MG63 (cell line): ENCODE measurements at regions not wholly inside any gene's neighbourhood (a gene's known extent, or its start where the extent isn't known, plus 50 kb on each side); places are given as distances from the start of the nearest gene placed in this dataset.

Source experiments
- DNase-seq: peaks from one replicate; pipeline ENCODE4 v3.0.0-alpha.2; 2020
- H3K27me3 ChIP-seq: fragments of 250-450 bp; sonication (Bioruptor Pico); 2 replicates; pipeline ENCODE4 v1.5.1; 2020; ENCODE audit warnings: mild to moderate bottlenecking, moderate library complexity
- H3K36me3 ChIP-seq: fragments of 250-450 bp; sonication (Bioruptor Pico); 2 replicates; pipeline ENCODE4 v1.5.1; 2020; ENCODE audit warnings: mild to moderate bottlenecking, moderate library complexity
- H3K4me3 ChIP-seq: fragments of 250-450 bp; sonication (Bioruptor Pico); 2 replicates; pipeline ENCODE4 v1.5.1; 2020; ENCODE audit warnings: mild to moderate bottlenecking, moderate library complexity
- H3K9me3 ChIP-seq: fragments of 250-450 bp; sonication (Bioruptor Pico); 2 replicates; pipeline ENCODE4 v1.5.1; 2020; ENCODE audit warnings: mild to moderate bottlenecking, moderate library complexity

DNA sequence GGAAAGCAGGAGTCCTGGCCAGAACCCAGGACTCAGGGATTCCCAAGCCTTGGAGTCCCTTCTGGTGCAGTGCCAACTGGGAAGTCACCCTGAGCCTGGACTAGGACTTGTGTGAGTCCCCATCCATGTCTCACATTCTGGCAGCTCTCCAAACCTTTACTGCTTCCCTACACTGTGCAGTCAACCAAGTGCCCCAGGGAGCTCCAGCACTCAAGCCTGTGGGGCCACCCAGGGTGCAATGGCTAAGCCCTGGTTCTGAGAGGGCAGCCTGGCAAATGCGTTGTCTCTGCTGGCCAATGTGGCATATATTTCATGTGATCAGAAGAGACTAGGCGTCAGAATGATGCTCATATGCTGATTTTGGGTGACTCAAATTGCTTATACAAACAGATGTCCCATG lies 223.4 kb downstream of the SP3 start:
- no peaks in the 10 kb centered on the region; the same call in 1 of the 2 replicates for H3K27me3 ChIP-seq
- DNase-seq = peak; percentile 5
- H3K36me3 ChIP-seq = no peaks in the 10 kb centered on the region
- H3K4me3 ChIP-seq = no peak overlapping the region
- no peaks in the 10 kb centered on the region for H3K9me3 ChIP-seq

DNA sequence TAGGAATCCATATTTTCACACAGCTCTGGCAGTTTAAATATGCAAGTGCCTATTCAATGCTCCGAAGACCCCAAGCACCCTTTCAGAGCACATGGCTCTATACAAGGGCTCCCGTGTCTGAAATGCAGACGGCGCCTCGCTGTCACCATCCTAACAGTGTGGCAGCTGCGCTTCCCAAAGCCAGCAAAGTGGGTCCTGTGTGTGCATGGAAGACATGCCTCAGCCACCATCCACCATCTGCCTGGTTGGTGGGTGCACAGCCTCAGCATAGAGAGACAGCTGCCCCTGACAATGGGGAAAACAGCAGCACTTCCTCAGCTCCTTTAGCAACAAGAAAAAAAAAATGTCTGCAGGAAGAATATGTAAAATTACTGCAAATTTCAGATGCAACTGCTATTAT lies 218.1 kb downstream of the SP3 start:
- H3K9me3 ChIP-seq = no peaks in the 10 kb centered on the region
- no peaks in the 10 kb centered on the region; the same call in 1 of the 2 replicates for H3K27me3 ChIP-seq
- no peak overlapping the region for H3K4me3 ChIP-seq
- DNase-seq = no peak
- no peaks in the 10 kb centered on the region for H3K36me3 ChIP-seq

DNA sequence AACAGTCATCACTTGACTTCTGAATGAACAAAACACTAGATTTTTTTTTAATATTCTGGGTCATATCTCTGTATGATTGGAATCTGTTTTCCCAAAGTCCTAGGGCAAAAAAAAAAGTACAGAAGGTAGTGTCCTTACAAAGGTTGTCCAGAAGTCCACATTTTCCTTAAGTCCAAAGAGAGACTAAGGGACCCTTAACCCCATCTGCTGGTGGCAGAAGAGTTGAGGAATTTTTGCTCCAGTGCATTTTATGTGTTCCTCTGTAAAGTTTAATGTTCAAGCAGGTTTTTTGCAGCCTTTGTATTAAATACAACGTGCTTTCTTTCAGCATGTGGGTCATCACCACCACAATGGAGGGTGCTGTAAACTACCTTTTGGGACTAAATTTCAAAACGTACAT lies 215.9 kb downstream of the SP3 start:
- Histone ChIP-seq H3K36me3 (no peaks in the 10 kb centered on the region), H3K9me3 (no peaks in the 10 kb centered on the region), H3K27me3 (no peaks in the 10 kb centered on the region), H3K4me3 (no peak overlapping the region)
- no peak for DNase-seq

DNA sequence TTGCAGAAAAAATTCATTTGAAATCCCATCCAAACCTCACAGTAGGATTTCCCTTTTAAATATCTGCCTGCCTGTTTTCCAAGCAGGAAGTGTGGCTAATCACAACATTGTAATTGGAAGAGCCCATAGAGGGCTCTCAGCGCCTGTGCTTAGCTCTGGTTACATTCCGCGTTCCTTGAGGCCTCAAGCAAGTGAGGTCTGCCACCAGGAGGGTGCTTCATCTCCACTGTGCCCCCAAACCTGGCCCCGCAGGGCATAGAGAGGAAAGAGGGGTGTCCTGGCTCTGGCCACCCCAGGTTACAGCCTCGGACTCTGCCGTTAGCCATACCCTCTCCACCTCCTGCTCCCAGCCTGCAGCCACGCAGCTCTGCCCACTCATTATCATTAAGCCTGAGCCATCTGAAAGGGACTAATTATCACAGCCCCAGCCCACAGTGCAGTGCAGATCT lies 214.8 kb downstream of the SP3 start:
- Histone ChIP-seq H3K36me3 (no peaks in the 10 kb centered on the region), H3K27me3 (no peaks in the 10 kb centered on the region), H3K9me3 (no peaks in the 10 kb centered on the region), H3K4me3 (no peak overlapping the region)
- no peak for DNase-seq

DNA sequence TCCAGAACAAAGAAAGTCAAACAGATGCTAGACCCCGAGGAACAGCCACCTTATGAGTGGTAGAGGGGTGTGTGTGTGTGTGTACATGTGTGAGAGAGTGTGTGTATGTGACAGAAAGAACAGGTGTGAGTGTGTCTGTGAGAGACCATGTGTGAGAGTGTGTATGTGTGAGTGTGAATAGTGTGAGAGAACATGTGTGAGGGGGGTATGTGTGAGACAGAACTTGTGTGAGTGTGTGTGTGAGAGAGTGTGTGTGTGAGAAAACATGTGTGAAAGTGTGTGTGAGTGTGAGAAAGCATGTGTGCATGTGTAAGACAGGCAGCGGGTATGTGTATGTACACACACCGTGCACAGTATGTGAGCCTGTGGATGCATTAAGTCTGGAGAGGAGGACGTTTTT lies 214.3 kb downstream of the SP3 start:
- H3K36me3 ChIP-seq = no peaks in the 10 kb centered on the region
- no peaks in the 10 kb centered on the region for H3K9me3 ChIP-seq
- no peaks in the 10 kb centered on the region for H3K27me3 ChIP-seq
- no peak overlapping the region for H3K4me3 ChIP-seq
- DNase-seq = no peak

DNA sequence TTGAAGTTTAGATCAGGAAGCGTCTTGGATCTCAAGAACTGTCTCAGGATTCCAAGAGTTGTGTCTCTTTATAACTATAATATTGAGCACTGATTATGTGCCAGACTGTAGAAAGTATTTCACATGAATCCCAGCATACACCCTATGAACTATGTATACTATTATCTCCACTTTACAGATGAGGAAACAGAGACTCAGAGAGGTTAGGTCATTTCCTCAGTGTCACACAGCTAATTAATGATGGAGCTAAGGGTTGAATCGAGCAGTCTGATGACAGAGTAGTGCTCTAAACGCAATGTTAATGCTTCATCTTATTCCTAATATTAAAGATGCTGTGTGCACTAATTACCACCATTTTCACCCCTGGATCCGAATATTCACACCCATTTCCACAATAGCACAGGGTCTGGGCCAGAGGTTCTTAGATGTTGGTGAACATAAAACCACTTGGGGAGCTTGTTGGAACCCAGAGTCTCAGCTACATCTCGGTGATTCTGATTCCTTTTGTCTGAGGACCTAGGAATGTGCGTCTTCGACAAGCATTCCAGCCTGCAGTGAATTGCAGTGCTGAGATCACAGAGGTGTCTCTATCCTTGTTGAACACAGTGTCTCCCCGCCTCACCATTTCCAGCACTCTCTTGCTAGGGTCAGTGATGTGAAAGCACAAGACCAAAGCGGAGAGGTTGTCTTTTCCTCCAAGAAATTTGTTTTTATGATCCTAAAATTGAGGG lies 213.8 kb downstream of the SP3 start:
- H3K36me3 ChIP-seq = no peaks in the 10 kb centered on the region
- H3K27me3 ChIP-seq = no peaks in the 10 kb centered on the region
- H3K4me3 ChIP-seq = no peak overlapping the region
- no peak for DNase-seq
- H3K9me3 ChIP-seq = no peaks in the 10 kb centered on the region

DNA sequence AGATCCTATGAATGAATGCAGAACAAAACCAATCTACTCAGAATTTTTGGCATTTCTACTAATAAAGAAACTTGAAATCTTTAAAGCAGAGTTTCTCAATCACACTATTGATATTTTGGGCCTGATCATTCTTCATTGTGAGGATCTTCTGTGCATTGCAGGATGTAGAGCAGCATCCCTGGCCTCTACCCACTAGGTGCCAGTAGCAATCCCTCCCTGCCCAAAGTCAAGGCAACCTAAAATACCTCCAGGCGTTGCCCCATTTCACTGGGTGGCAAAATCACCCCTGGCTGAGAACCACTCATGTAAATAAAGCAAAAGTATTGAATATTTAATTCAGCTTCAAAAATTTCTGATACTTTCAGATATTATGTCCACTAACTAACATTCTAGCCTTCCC lies 213.0 kb downstream of the SP3 start:
- no peaks in the 10 kb centered on the region for H3K36me3 ChIP-seq
- H3K4me3 ChIP-seq = no peak overlapping the region
- DNase-seq = peak; percentile 20
- H3K27me3 ChIP-seq = no peaks in the 10 kb centered on the region
- H3K9me3 ChIP-seq = no peaks in the 10 kb centered on the region

DNA sequence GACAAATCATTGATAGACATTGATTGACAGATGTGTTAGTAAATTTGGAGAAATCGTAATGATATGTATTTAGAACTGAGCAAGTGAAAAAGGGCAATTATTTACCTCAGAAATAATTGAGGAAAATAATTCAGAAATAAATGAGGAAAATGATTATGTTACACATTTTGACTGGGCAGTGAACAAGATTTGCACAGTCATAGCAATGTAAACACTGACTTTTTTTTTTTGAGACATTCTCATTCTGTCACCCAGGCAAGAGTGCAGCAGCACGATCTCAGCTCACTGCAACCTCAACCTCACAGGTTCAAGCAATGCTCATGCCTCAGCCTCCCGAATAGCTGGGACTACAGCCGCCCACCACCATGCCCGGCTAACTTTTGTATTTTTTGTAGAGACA lies 211.7 kb downstream of the SP3 start:
- H3K9me3 ChIP-seq = no peaks in the 10 kb centered on the region
- H3K36me3 ChIP-seq = no peaks in the 10 kb centered on the region
- no peak for DNase-seq
- no peaks in the 10 kb centered on the region for H3K27me3 ChIP-seq
- no peak overlapping the region for H3K4me3 ChIP-seq

DNA sequence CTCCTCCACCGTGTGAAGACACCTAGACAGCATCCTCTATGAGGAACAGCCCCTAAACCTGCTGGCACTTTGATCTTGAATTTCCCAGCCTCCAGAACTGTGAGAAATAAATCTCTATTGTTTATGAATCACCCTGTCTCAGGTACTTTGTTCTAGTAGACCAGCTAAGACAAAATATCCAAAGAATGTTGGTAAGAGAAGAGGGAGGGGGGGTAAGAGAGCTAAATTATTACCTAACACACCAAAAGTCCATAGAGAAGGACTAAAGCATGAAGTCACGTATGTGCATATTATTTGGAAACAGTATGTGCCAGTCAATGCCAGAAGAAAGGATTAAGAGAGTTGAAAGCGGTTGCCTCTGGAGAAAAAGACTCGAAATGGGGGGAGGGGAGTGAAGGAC lies 211.0 kb downstream of the SP3 start:
- no peaks in the 10 kb centered on the region for H3K36me3 ChIP-seq

DNA sequence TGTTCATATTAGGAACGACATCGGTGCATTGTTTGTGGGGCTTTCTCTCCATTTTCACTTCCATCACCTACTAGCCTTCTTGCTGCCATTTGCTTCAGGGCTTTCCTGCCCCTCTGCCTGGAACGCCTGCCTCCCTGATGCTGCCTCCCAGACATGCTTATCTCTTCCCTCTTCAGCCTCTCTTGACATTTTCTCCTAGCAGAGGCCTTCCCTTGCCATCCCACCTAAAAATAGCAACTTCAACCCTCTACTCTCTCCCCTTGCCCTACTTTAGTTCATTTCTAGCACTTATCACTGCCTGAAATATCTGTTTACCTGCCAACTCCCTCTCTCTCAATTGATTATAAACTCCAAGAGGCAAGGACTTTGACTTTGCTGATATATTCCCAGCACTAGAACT lies 210.3 kb downstream of the SP3 start:
- no peak for DNase-seq
- Histone ChIP-seq H3K27me3 (no peaks in the 10 kb centered on the region), H3K36me3 (no peaks in the 10 kb centered on the region), H3K4me3 (no peak overlapping the region), H3K9me3 (no peaks in the 10 kb centered on the region)

More for the DNA sequence above, 211.0 kb downstream of the SP3 start:
- Histone ChIP-seq H3K27me3 (no peaks in the 10 kb centered on the region), H3K4me3 (no peak overlapping the region), H3K9me3 (no peaks in the 10 kb centered on the region)
- DNase-seq = no peak

DNA sequence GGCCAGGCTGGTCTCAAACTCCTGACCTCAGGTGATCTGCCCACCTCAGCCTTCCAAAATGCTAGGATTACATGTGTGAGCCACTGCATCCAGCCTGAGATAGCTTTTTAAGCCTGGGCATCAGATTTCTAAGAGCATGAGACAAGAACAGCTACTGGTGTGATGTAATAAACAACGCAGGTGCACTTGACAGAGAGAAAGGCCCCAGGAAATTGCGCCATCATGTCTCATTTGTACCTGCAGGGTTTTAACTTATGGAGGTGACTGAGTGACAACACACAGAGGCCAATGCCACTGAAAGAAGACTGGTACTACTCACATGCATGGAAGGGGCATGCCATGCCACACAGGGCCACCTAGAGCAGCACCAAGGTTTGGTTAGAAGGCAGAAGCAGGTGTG lies 209.4 kb downstream of the SP3 start:
- no peaks in the 10 kb centered on the region for H3K36me3 ChIP-seq
- no peaks in the 10 kb centered on the region for H3K9me3 ChIP-seq
- no peaks in the 10 kb centered on the region for H3K27me3 ChIP-seq
- no peak for DNase-seq
- H3K4me3 ChIP-seq = no peak overlapping the region

DNA sequence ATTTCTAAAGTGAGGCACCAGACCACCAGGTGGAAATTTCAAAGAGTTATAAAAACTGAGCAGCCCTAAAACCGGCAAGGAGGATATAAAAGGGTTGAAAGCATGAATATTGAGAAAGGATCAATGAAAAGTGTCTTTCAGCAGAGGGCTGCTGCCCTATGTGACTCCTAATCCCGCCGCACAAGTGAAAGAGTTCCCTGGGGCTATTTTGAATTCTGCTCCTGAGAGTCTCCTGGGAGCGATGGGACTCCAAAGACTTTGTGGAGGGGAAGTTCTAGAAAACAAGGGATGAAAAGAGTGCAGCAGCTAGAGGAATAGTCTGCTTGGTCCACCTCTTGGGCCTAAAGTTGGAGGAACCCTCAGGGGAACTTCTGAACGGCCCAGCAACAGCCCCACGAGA lies 205.2 kb downstream of the SP3 start:
- H3K9me3 ChIP-seq = no peaks in the 10 kb centered on the region
- no peak for DNase-seq
- H3K36me3 ChIP-seq = no peaks in the 10 kb centered on the region
- no peak overlapping the region for H3K4me3 ChIP-seq
- H3K27me3 ChIP-seq = no peaks in the 10 kb centered on the region

DNA sequence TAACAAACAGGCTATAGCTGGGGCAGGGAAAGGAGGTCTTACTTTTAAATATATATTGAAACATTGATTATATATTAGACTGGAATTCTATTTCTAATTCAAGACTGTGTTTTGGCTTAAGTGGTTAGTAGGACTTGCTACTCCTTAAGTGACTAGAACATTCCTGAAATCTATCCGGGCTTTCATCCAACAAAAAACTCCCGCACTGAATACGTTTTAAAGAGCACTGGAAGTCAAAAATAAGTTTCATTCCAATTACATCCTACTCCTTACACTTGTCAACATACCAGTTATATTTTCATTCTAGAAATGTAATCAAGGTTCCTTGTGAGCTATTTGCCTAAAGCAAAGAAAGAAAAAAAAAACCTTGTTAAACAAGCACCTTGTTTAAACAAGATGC lies 204.6 kb downstream of the SP3 start:
- H3K36me3 ChIP-seq = no peaks in the 10 kb centered on the region
- no peak for DNase-seq

DNA sequence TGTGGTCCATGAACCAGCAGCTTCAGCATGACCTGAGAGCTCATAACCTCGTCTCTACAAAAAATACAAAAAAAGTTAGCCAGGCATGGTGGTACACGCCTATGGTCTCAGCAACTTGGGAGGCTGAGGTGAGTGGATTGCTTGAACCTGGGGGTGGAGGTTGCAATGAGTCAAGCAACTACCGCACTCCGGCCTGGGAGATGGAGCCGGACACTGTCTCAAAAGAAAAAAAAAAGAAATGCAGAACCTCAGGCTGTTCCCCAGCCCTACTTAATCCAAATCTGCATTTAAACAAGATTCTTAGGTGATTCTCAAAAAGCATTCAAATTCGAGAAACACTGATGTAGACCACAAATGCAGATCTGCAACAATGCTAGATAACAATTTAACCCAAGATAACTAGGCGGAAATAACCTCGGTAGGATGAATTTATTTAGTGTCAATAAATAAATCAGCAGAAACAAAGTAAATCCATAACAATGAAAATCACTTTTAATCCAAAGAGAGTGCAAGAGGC lies 203.5 kb downstream of the SP3 start:
- H3K27me3 ChIP-seq = no peaks in the 10 kb centered on the region
- no peaks in the 10 kb centered on the region for H3K9me3 ChIP-seq
- DNase-seq = no peak
- H3K36me3 ChIP-seq = no peaks in the 10 kb centered on the region
- no peak overlapping the region for H3K4me3 ChIP-seq

More for the DNA sequence above, 204.6 kb downstream of the SP3 start:
- H3K27me3 ChIP-seq = no peaks in the 10 kb centered on the region
- H3K9me3 ChIP-seq = no peaks in the 10 kb centered on the region
- H3K4me3 ChIP-seq = no peak overlapping the region

DNA sequence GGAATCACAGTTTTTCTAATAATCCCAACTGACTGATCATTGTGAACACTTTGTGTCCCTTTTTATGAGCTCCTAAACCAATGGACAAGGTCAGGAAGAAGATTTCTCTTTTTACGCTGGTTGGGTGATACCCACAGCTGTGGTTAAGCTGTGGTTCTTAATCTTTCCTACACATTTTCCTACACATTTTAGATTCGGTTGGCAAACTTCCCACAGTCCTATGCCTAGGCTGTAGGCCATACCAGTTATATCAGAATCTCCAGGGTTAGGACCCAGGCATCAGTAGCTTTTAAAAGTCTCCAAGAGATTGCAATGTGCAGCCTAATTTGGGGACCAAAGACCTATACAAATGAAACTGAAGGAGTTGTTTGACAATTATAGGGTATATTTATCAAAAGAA lies 203.0 kb downstream of the SP3 start:
- no peaks in the 10 kb centered on the region for H3K36me3 ChIP-seq
- DNase-seq = no peak
- H3K27me3 ChIP-seq = no peaks in the 10 kb centered on the region
- H3K9me3 ChIP-seq = no peaks in the 10 kb centered on the region
- no peak overlapping the region for H3K4me3 ChIP-seq

DNA sequence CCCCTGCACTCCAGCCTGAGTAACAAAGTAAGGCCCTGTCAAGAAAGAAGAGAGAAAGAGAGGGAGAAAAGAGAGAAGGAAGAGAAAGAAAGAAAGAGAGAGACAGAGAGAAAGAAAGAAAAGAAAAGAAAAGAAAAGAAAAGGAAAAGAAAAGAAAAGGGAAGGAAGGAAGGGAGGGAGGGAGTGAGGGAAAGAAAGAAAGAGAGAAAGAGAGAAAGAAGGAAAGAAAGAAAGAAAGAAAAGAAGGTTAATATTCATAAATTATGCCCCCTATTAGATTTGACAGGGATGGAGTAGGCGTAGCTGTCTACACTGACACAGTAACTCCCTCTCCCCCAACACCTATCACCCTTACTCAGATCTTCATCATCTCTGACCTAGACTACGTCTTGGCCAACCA lies 202.3 kb downstream of the SP3 start:
- H3K9me3 ChIP-seq = no peaks in the 10 kb centered on the region
- no peak overlapping the region for H3K4me3 ChIP-seq
- no peak for DNase-seq
- no peaks in the 10 kb centered on the region for H3K36me3 ChIP-seq
- H3K27me3 ChIP-seq = no peaks in the 10 kb centered on the region

DNA sequence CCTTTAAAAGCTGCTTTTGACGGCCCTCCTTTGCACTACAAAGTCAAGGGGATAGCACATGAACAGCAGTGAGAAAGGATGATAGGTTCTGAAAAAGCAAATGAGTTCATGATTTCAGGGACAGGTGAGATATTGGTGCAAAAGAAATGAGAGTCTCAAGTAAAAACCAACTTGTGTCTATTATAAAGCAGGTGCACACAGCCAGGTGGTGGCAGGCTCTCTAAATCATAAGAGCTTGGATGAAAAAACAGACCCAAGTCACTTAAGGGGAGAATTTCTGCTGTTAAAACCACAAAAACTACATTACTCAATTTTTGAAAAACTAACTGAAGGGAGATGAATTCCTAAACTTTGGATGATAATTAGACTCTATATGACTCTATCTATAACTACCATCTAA lies 201.5 kb downstream of the SP3 start:
- H3K36me3 ChIP-seq = no peaks in the 10 kb centered on the region
- H3K9me3 ChIP-seq = no peaks in the 10 kb centered on the region
- no peak for DNase-seq
- no peaks in the 10 kb centered on the region for H3K27me3 ChIP-seq
- H3K4me3 ChIP-seq = no peak overlapping the region

DNA sequence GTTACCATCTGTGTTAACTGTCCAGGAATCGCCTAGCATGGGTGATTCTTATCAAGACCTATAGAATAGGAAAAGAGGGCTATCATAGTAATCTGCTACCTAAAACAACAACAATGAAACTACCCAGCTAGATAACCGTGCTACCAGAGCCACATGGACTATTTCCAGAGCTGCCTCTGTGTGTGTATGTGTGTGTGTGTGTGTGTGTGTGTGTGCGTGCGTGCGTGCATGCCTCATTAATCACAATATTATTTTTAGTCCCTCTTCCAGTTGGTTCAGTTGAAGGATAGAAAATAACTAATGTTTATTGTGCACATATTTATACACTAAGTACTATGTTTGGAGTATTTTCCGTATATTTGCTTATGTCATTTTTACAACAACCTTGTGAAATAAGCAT lies 201.1 kb downstream of the SP3 start:
- no peak overlapping the region for H3K4me3 ChIP-seq
- H3K36me3 ChIP-seq = no peaks in the 10 kb centered on the region
- H3K9me3 ChIP-seq = no peaks in the 10 kb centered on the region
- no peak for DNase-seq
- H3K27me3 ChIP-seq = no peaks in the 10 kb centered on the region
